SU-DHL-6 (cell line): ENCODE measurements at regions not wholly inside any gene's neighbourhood (a gene's known extent, or its start where the extent isn't known, plus 50 kb on each side); places are given as distances from the start of the nearest gene placed in this dataset.

ENCODE experiments used
- H2AFZ ChIP-seq: fragments of 200-600 bp; sonication (generic); 2 replicates; pipeline ENCODE4 v1.6.1; 2014; ENCODE audit warnings: low read depth, mild to moderate bottlenecking, moderate library complexity, mixed read lengths, antibody characterized with exemption, low read length; ENCODE audit not compliant: severe bottlenecking
- H3F3A ChIP-seq: fragments of 200-600 bp; shearing (Covaris generic); 2 replicates; pipeline ENCODE4 v1.6.0; 2016; ENCODE audit warnings: antibody characterized with exemption, mild to moderate bottlenecking; ENCODE audit not compliant: insufficient read depth
- H3K27ac ChIP-seq: fragments of 200-600 bp; sonication (generic); 2 replicates; pipeline ENCODE4 v1.5.1; 2016; ENCODE audit warnings: low read depth, mild to moderate bottlenecking, low read length, moderate library complexity, mixed read lengths
- H3K27me3 ChIP-seq: fragments of 200-600 bp; sonication (generic), shearing (Covaris generic); 2 replicates; pipeline ENCODE4 v1.6.0; 2014; ENCODE audit warnings: mild to moderate bottlenecking, low read length
- H3K36me3 ChIP-seq: fragments of 200-600 bp; sonication (generic); 2 replicates; pipeline ENCODE4 v1.6.1; 2014; ENCODE audit warnings: mild to moderate bottlenecking, low read length, mixed read lengths
- H3K4me2 ChIP-seq: fragments of 300-600, 200-600 bp; shearing (Covaris generic), sonication (generic); 2 replicates; pipeline ENCODE4 v1.6.0; 2014; ENCODE audit warnings: low read length, low read depth, mild to moderate bottlenecking; ENCODE audit not compliant: poor library complexity, severe bottlenecking
- H3K4me3 ChIP-seq: fragments of 200-600 bp; sonication (generic); 2 replicates; pipeline ENCODE4 v1.5.1; 2014; ENCODE audit warnings: antibody characterized with exemption, low read length, mild to moderate bottlenecking, mixed read lengths; ENCODE audit not compliant: insufficient read depth, poor library complexity, severe bottlenecking
- H3K79me2 ChIP-seq: fragments of 200-600 bp; sonication (generic); 2 replicates; pipeline ENCODE4 v1.6.1; 2014; ENCODE audit warnings: mild to moderate bottlenecking, low read length, moderate library complexity; ENCODE audit not compliant: insufficient read depth
- H3K9ac ChIP-seq: fragments of 200-600 bp; sonication (generic); 2 replicates; pipeline ENCODE4 v1.7.0; 2014; ENCODE audit warnings: mild to moderate bottlenecking, low read length
- H3K9me2 ChIP-seq: fragments of 200-600 bp; sonication (generic); replicated peaks from 2 replicates; pipeline ENCODE4 v1.6.1; 2014; ENCODE audit warnings: low read length; ENCODE audit not compliant: insufficient read depth
- H3K9me3 ChIP-seq: fragments of 200-600 bp; sonication (generic); 2 replicates; pipeline ENCODE4 v1.6.1; 2014; ENCODE audit warnings: low read length, mixed read lengths; ENCODE audit not compliant: insufficient read depth
- H4K20me1 ChIP-seq: fragments of 200-600 bp; sonication (generic); 2 replicates; pipeline ENCODE4 v1.6.1; 2014; ENCODE audit warnings: low read depth, mild to moderate bottlenecking, antibody characterized with exemption, low read length, moderate library complexity, mixed read lengths
- CTCF ChIP-seq: fragments of 200-600 bp; sonication (generic); IDR thresholded peaks from one replicate; pipeline ENCODE4 v1.5.1; 2017; ENCODE audit warnings: antibody characterized with exemption, mild to moderate bottlenecking, low read length, moderate library complexity; ENCODE audit not compliant: insufficient read depth, poor library complexity, severe bottlenecking
- EZH2phosphoT487 ChIP-seq: fragments of 200-600 bp; sonication (generic), shearing (Covaris generic); conservative IDR thresholded peaks from 2 replicates; pipeline ENCODE4 v1.6.1; 2018; ENCODE audit warnings: mild to moderate bottlenecking, antibody characterized with exemption, low read length, moderate library complexity, mixed read lengths

- no peaks in the 10 kb centered on the region for H3F3A ChIP-seq
- no peaks in the 10 kb centered on the region for H3K27me3 ChIP-seq
- H3K27ac ChIP-seq: no peak overlapping the region
- no peak overlapping the region for H3K9ac ChIP-seq
- no peaks in the 10 kb centered on the region for H4K20me1 ChIP-seq
- no peaks in the 10 kb centered on the region for H3K36me3 ChIP-seq
- H3K9me2 ChIP-seq: no peaks in the 10 kb centered on the region
- H3K4me2 ChIP-seq: no peak overlapping the region
- H3K79me2 ChIP-seq: no peaks in the 10 kb centered on the region
- H3K4me3 ChIP-seq: no peak overlapping the region
- H3K9me3 ChIP-seq: no peaks in the 10 kb centered on the region
- TF ChIP-seq EZH2phosphoT487: no peak
- TF ChIP-seq CTCF: no peak
- H2AFZ ChIP-seq: no peak overlapping the region
Measured at GRCh38 chr14:105888784-105889665, 362.6 kb downstream of the TMEM121 start.

GRCh38 chr14:105889666-105890473 lies 363.5 kb downstream of the TMEM121 start:
- no peaks in the 10 kb centered on the region for H3K27me3 ChIP-seq
- H3K9me2 ChIP-seq: no peaks in the 10 kb centered on the region
- H3K9ac ChIP-seq: no peak overlapping the region
- H3K36me3 ChIP-seq: no peaks in the 10 kb centered on the region
- H2AFZ ChIP-seq: no peak overlapping the region
- no peak overlapping the region for H3K4me3 ChIP-seq
- TF ChIP-seq CTCF (no peak), EZH2phosphoT487 (no peak)
- H3K79me2 ChIP-seq: no peaks in the 10 kb centered on the region
- H3K9me3 ChIP-seq: no peaks in the 10 kb centered on the region
- no peak overlapping the region for H3K4me2 ChIP-seq
- no peaks in the 10 kb centered on the region for H4K20me1 ChIP-seq
- no peak overlapping the region for H3K27ac ChIP-seq
- H3F3A ChIP-seq: no peaks in the 10 kb centered on the region

- no peak overlapping the region for H3K4me2 ChIP-seq
- H3K9me2 ChIP-seq: no peaks in the 10 kb centered on the region
- no peaks in the 10 kb centered on the region for H3K36me3 ChIP-seq
- H3K79me2 ChIP-seq: no peaks in the 10 kb centered on the region
- H3K9ac ChIP-seq: no peak overlapping the region
- TF ChIP-seq CTCF: no peak
- no peak for TF ChIP-seq EZH2phosphoT487
- H4K20me1 ChIP-seq: no peaks in the 10 kb centered on the region
- no peak overlapping the region for H2AFZ ChIP-seq
- no peaks in the 10 kb centered on the region for H3K27me3 ChIP-seq
- H3K9me3 ChIP-seq: no peaks in the 10 kb centered on the region
- no peak overlapping the region for H3K27ac ChIP-seq
- no peak overlapping the region for H3K4me3 ChIP-seq
- H3F3A ChIP-seq: no peaks in the 10 kb centered on the region
Measured at GRCh38 chr14:105890474-105891220, 364.3 kb downstream of the TMEM121 start.
